ENCODE measurements at regions not wholly inside any gene's neighbourhood (a gene's known extent, or its start where the extent isn't known, plus 50 kb on each side); places are given as distances from the start of the nearest gene placed in this dataset.

DNA sequence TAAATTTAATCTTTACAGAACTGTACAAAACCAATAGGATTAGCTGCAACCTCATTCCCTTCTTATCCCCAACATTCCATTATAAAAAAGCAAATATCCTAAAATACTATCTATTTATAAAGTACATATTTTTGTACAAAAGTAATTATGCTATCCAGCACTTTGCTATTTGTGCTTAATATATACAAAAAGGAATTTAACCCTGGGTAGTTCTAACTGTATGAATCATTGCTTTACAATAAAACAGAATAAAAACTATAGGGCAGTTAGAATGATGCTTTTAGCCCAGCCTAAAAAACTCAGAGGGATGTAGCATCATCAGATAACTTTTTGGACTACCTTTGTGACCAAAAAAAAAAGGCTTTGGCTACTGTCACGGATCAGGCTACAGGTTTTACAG, 49.9 kb upstream of the KLHL31 start:
- TF ChIP-seq EZH2 (IDR thresholded peaks at IDR 0.05; ENCODE audit: insufficient read depth, poor library complexity, severe bottlenecking) (no peak), EZH2phosphoT487 (IDR thresholded peaks at IDR 0.05; ENCODE audit: insufficient read depth, low read depth) (no peak)
